OCI-LY3 (cell line): ENCODE measurements at regions not wholly inside any gene's neighbourhood (a gene's known extent, or its start where the extent isn't known, plus 50 kb on each side); places are given as distances from the start of the nearest gene placed in this dataset.

Source experiments
- CTCF ChIP-seq: fragments of 200-600, 300-600 bp; sonication (generic); IDR thresholded peaks from 2 replicates; pipeline ENCODE4 v1.5.1; 2014; ENCODE audit warnings: antibody characterized with exemption, low read length, low read depth
- EZH2phosphoT487 ChIP-seq: fragments of 200-600 bp; shearing (Covaris generic); IDR thresholded peaks from 2 replicates; pipeline ENCODE4 v1.6.1; 2018; ENCODE audit warnings: antibody characterized with exemption, mixed run types, low read depth

- TF ChIP-seq CTCF (peak; percentile 59), EZH2phosphoT487 (no peak)
Measured at GRCh38 chr16:72530434-72530833, 358.5 kb upstream of the PMFBP1 start.
